SK-N-SH treated with all-trans-retinoic acid at 6 μM for 48 hours (cell line): ENCODE measurements at regions not wholly inside any gene's neighbourhood (a gene's known extent, or its start where the extent isn't known, plus 50 kb on each side); places are given as distances from the start of the nearest gene placed in this dataset.

Experiments used
- CREB5 ChIP-seq: fragments of 250-450 bp; sonication (Bioruptor Pico); IDR thresholded peaks from 2 replicates; pipeline ENCODE4 v1.5.1; 2020; ENCODE audit warnings: low read depth, mild to moderate bottlenecking, moderate library complexity
- GLIS3 ChIP-seq: fragments of 250-450 bp; sonication (Bioruptor Pico); IDR thresholded peaks from 2 replicates; pipeline ENCODE4 v1.5.0; 2020; ENCODE audit warnings: mild to moderate bottlenecking, moderate library complexity
- PATZ1 ChIP-seq: fragments of 250-450 bp; sonication (Bioruptor Pico); IDR thresholded peaks from 2 replicates; pipeline ENCODE4 v1.8.0; 2020; ENCODE audit warnings: mild to moderate bottlenecking, moderate library complexity, borderline replicate concordance
- PPARA ChIP-seq: fragments of 250-450 bp; sonication (Bioruptor Pico); IDR thresholded peaks from 2 replicates; pipeline ENCODE4 v1.5.0; 2020; ENCODE audit warnings: mild to moderate bottlenecking, borderline replicate concordance
- RARB ChIP-seq: fragments of 250-450 bp; sonication (Bioruptor Pico); IDR thresholded peaks from 2 replicates; pipeline ENCODE4 v1.8.0; 2021; ENCODE audit warnings: mild to moderate bottlenecking, moderate library complexity
- ZC3H10 ChIP-seq: fragments of 250-450 bp; sonication (Bioruptor Pico); IDR thresholded peaks from 2 replicates; pipeline ENCODE4 v1.5.1; 2021; ENCODE audit warnings: mild to moderate bottlenecking, moderate library complexity
- ZFP3 ChIP-seq: fragments of 250-450 bp; sonication (Bioruptor Pico); IDR thresholded peaks from 2 replicates; pipeline ENCODE4 v1.5.0; 2020; ENCODE audit warnings: mild to moderate bottlenecking, moderate library complexity
- ZNF70 ChIP-seq: fragments of 450-650 bp; formaldehyde crosslinking; IDR thresholded peaks from 2 replicates; pipeline ENCODE4 v1.5.0; 2020; ENCODE audit warnings: mild to moderate bottlenecking, moderate library complexity
- ZNF8 ChIP-seq: fragments of 450-650 bp; formaldehyde crosslinking; IDR thresholded peaks from 2 replicates; pipeline ENCODE4 v1.5.0; 2020; ENCODE audit warnings: mild to moderate bottlenecking, moderate library complexity

- TF ChIP-seq ZNF8 (CRISPR knock-in tag) (no peak), PATZ1 (no peak), ZC3H10 (CRISPR knock-in tag) (no peak), CREB5 (CRISPR knock-in tag) (no peak), ZNF70 (CRISPR knock-in tag) (no peak), ZFP3 (no peak), GLIS3 (CRISPR knock-in tag) (no peak), PPARA (no peak), RARB (CRISPR knock-in tag) (no peak)
Observed at GRCh38 chr13:112165712-112166111, 98.8 kb downstream of the SOX1 start.
